Esophagus muscularis mucosa (tissue), 4 donors: ENCODE measurements at regions not wholly inside any gene's neighbourhood (a gene's known extent, or its start where the extent isn't known, plus 50 kb on each side); places are given as distances from the start of the nearest gene placed in this dataset.

Experiments used
- CTCF ChIP-seq, 3 experiments: fragments of 200-600 bp in 2 of 3; fragments of 450-650 bp in 1 of 3; sonication (generic) in 2 of 3; IDR thresholded peaks; one replicate each; pipeline ENCODE4 v1.5.1; 2017 to 2019; ENCODE audit warnings: antibody characterized with exemption in 3 of 3, mild to moderate bottlenecking in 2 of 3, moderate library complexity in 1 of 3
- EP300 ChIP-seq: sonication (generic); formaldehyde crosslinking; IDR thresholded peaks from one replicate; pipeline ENCODE4 v1.6.1; 2017; ENCODE audit warnings: antibody characterized with exemption
- POLR2A ChIP-seq: fragments of 450-650 bp; IDR thresholded peaks from one replicate; pipeline ENCODE4 v1.6.1; 2017; ENCODE audit warnings: antibody characterized with exemption, moderate library complexity, mild to moderate bottlenecking, low read depth
- POLR2AphosphoS5 ChIP-seq, 2 donors: sonication (generic); formaldehyde crosslinking; IDR thresholded peaks; one replicate each; pipeline ENCODE4 v1.6.1; 2017; ENCODE audit warnings: antibody characterized with exemption in 2 of 2

- TF ChIP-seq POLR2A (no peak), CTCF (IDR thresholded peaks at IDR 0.05) (no peak), POLR2AphosphoS5 (IDR thresholded peaks at IDR 0.05) (no peak), EP300 (no peak)
Measured at GRCh38 chr11:23729088-23729487, 767.8 kb upstream of the LUZP2 start.
